Trophoblast cell (in vitro differentiated cells and primary cell): ENCODE measurements at regions not wholly inside any gene's neighbourhood (a gene's known extent, or its start where the extent isn't known, plus 50 kb on each side); places are given as distances from the start of the nearest gene placed in this dataset.
"Not testable (repeated sequence)": the region's sequence is repeated elsewhere in the genome, so short reads cannot be mapped to it uniquely, and the experiment has no call there.

Source experiments
- DNase-seq, 2 donors: peaks; one replicate each; pipeline ENCODE4 v3.0.0-alpha.2; 2016
- H2AFZ ChIP-seq: 2 replicates; pipeline ENCODE4 v1.6.1; 2013; ENCODE audit warnings: low read length, moderate library complexity, mild to moderate bottlenecking; ENCODE audit not compliant: insufficient read depth, poor library complexity
- H2AK5ac ChIP-seq: 2 replicates; pipeline ENCODE4 v1.6.1; 2013; ENCODE audit warnings: mild to moderate bottlenecking, low read length
- H2BK120ac ChIP-seq: 2 replicates; pipeline ENCODE4 v1.6.1; 2013; ENCODE audit warnings: low read length, mild to moderate bottlenecking, moderate library complexity; ENCODE audit not compliant: insufficient read depth, poor library complexity
- H2BK12ac ChIP-seq: 2 replicates; pipeline ENCODE4 v1.6.1; 2013; ENCODE audit warnings: mild to moderate bottlenecking, low read length, moderate library complexity
- H2BK5ac ChIP-seq: 2 replicates; pipeline ENCODE4 v1.6.1; 2013; ENCODE audit warnings: low read length, low read depth, moderate library complexity, mild to moderate bottlenecking; ENCODE audit not compliant: poor library complexity
- H3K14ac ChIP-seq: 2 replicates; pipeline ENCODE4 v1.6.1; 2013; ENCODE audit warnings: mild to moderate bottlenecking, low read length
- H3K18ac ChIP-seq: 2 replicates; pipeline ENCODE4 v1.6.1; 2013; ENCODE audit warnings: mild to moderate bottlenecking, low read length
- H3K23ac ChIP-seq: 2 replicates; pipeline ENCODE4 v1.6.1; 2013; ENCODE audit warnings: low read length
- H3K27ac ChIP-seq: 2 replicates; pipeline ENCODE4 v1.5.1; 2013; ENCODE audit warnings: low read depth, mild to moderate bottlenecking, inconsistent platforms, low read length, moderate library complexity
- H3K27me3 ChIP-seq: 2 replicates; pipeline ENCODE4 v1.6.1; 2013; ENCODE audit warnings: inconsistent platforms, mild to moderate bottlenecking, low read length, moderate library complexity; ENCODE audit not compliant: insufficient read depth
- H3K36me3 ChIP-seq, 2 experiments: 1 replicate in 1 of 2; 2 replicates in 1 of 2; pipeline ENCODE4 v1.6.1; 2013; ENCODE audit warnings: low read length in 2 of 2, mild to moderate bottlenecking in 2 of 2, moderate library complexity in 1 of 2; ENCODE audit not compliant: insufficient read depth in 2 of 2, control insufficient read depth in 1 of 2
- H3K4ac ChIP-seq: 2 replicates; pipeline ENCODE4 v1.6.1; 2013; ENCODE audit warnings: low read depth, mild to moderate bottlenecking, low read length, moderate library complexity
- H3K4me1 ChIP-seq, 2 experiments: 1 replicate in 1 of 2; 2 replicates in 1 of 2; pipeline ENCODE4 v1.6.1; 2013; ENCODE audit warnings: low read length in 2 of 2, mild to moderate bottlenecking in 2 of 2, moderate library complexity in 1 of 2; ENCODE audit not compliant: insufficient read depth in 2 of 2, control insufficient read depth in 1 of 2
- H3K4me2 ChIP-seq: 2 replicates; pipeline ENCODE4 v1.6.1; 2013; ENCODE audit warnings: inconsistent platforms, mild to moderate bottlenecking, low read length, moderate library complexity
- H3K4me3 ChIP-seq: 2 replicates; pipeline ENCODE4 v1.5.1; 2013; ENCODE audit warnings: mild to moderate bottlenecking, low read depth, low read length, inconsistent platforms
- H3K79me1 ChIP-seq: one replicate; pipeline ENCODE4 v1.6.1; 2013; ENCODE audit warnings: low read length
- H3K79me2 ChIP-seq: 2 replicates; pipeline ENCODE4 v1.6.1; 2013; ENCODE audit warnings: low read length, mild to moderate bottlenecking; ENCODE audit not compliant: control insufficient read depth, insufficient read depth, poor library complexity
- H3K9ac ChIP-seq: 2 replicates; pipeline ENCODE4 v1.6.1; 2013; ENCODE audit warnings: mild to moderate bottlenecking, low read length
- H3K9me3 ChIP-seq: 2 replicates; pipeline ENCODE4 v1.6.1; 2013; ENCODE audit warnings: low read depth, mild to moderate bottlenecking, control low read depth, inconsistent platforms, low read length; ENCODE audit not compliant: insufficient read depth
- H4K12ac ChIP-seq: 2 replicates; pipeline ENCODE4 v1.6.1; 2013; ENCODE audit warnings: low read depth, mild to moderate bottlenecking, low read length, moderate library complexity
- H4K8ac ChIP-seq: 2 replicates; pipeline ENCODE4 v1.6.1; 2013; ENCODE audit warnings: low read depth, mild to moderate bottlenecking, low read length, moderate library complexity
- H4K91ac ChIP-seq: one replicate; pipeline ENCODE4 v1.6.1; 2013; ENCODE audit warnings: low read depth, mild to moderate bottlenecking, low read length, moderate library complexity
- WGBS: extraction: QIAGEN DNeasy Blood & Tissue Kit; methylation state at CpG from one replicate; pipeline ENCODE4 v1.1.7; 2013; ENCODE audit warnings: missing lambda C conversion rate; ENCODE audit not compliant: insufficient read length, insufficient coverage; ENCODE audit errors: extremely low coverage; 5-methylcytosine and 5-hydroxymethylcytosine counted together

GRCh38 chr5:68865192-68865591 lies 228.6 kb upstream of the SLC30A5 start:
- H4K8ac ChIP-seq, H3K23ac ChIP-seq, H3K79me2 ChIP-seq, H3K9me3 ChIP-seq, H4K12ac ChIP-seq, H3K4me2 ChIP-seq, H3K9ac ChIP-seq, H3K14ac ChIP-seq, H3K4me3 ChIP-seq, H3K79me1 ChIP-seq, H3K36me3 ChIP-seq, H3K4ac ChIP-seq, H3K18ac ChIP-seq, DNase-seq, H2BK5ac ChIP-seq, H2BK12ac ChIP-seq, H3K4me1 ChIP-seq, H3K27me3 ChIP-seq, H2BK120ac ChIP-seq, H4K91ac ChIP-seq, H3K27ac ChIP-seq, H2AK5ac ChIP-seq, H2AFZ ChIP-seq: not testable (repeated sequence)
- WGBS = no CpG with 5 or more reads among the region's 11 CpGs

GRCh38 chr5:68872088-68872839 lies 221.6 kb upstream of the SLC30A5 start:
- Histone ChIP-seq H3K79me1 (peaks cover 4% of the 10 kb centered on the region), H2BK5ac (no peak overlapping the region), H3K36me3 (no peaks in the 10 kb centered on the region), H3K23ac (no peak overlapping the region), H2BK120ac (peak overlapping the region; percentile 69), H3K4me1 (peaks cover 4 to 6% of the 10 kb centered on the region in 2 experiments), H4K91ac (no peak overlapping the region), H3K4me3 (no peak overlapping the region), H4K8ac (peak overlapping the region; percentile 54), H2AFZ (peak overlapping the region; percentile 63), H3K4ac (no peak overlapping the region), H2BK12ac (peak overlapping the region; percentile 75), H3K9me3 (peaks cover 2% of the 10 kb centered on the region), H3K9ac (no peak overlapping the region), H3K4me2 (no peak overlapping the region), H3K27me3 (no peaks in the 10 kb centered on the region), H3K79me2 (no peaks in the 10 kb centered on the region), H3K14ac (peak overlapping the region; percentile 60), H3K18ac (no peak overlapping the region), H3K27ac (peak overlapping the region; percentile 25), H4K12ac (no peak overlapping the region), H2AK5ac (no peak overlapping the region)
- no CpG with 5 or more reads among the region's 6 CpGs for WGBS
- peak in 1 of 2 donors; percentile 14 for DNase-seq

DNA sequence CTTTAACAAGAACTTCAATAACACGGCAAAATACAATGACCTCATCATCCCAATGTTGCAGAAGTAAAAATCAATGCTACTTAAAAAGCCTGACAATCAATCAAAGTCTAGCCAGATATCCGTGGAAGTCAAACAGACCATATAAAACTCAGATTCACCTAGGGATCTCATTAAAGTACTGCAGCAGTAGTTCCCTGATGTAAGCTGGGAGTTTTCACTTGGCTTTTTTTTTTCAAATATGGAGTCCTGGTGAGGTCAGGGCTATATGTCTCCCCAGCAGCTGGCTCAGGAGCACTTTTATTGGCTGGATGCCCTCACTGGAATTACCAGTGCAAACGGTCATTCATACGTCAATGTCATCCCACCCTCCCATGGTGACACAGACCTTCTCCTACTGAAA lies 220.6 kb upstream of the SLC30A5 start:
- H3K27me3 ChIP-seq = no peaks in the 10 kb centered on the region
- no peak overlapping the region for H3K14ac ChIP-seq
- no CpG with 5 or more reads among the region's 4 CpGs for WGBS
- H2BK5ac ChIP-seq = peak overlapping the region; percentile 21
- peaks cover 4% of the 10 kb centered on the region for H3K79me1 ChIP-seq
- no peak overlapping the region for H4K8ac ChIP-seq
- no peak overlapping the region for H4K12ac ChIP-seq
- no peak for DNase-seq
- H3K18ac ChIP-seq = no peak overlapping the region
- H3K9ac ChIP-seq = no peak overlapping the region
- H3K9me3 ChIP-seq = peaks cover 2% of the 10 kb centered on the region
- no peak overlapping the region for H3K27ac ChIP-seq
- no peak overlapping the region for H3K4me3 ChIP-seq
- no peak overlapping the region for H3K4ac ChIP-seq
- H2AFZ ChIP-seq = no peak overlapping the region
- no peak overlapping the region for H2AK5ac ChIP-seq
- no peaks in the 10 kb centered on the region for H3K79me2 ChIP-seq
- H3K36me3 ChIP-seq = no peaks in the 10 kb centered on the region
- no peak overlapping the region for H4K91ac ChIP-seq
- no peak overlapping the region for H3K4me2 ChIP-seq
- no peak overlapping the region for H3K23ac ChIP-seq
- no peak overlapping the region for H2BK120ac ChIP-seq
- peak overlapping the region; percentile 76 for H2BK12ac ChIP-seq
- peaks cover 4 to 6% of the 10 kb centered on the region in 2 experiments for H3K4me1 ChIP-seq

DNA sequence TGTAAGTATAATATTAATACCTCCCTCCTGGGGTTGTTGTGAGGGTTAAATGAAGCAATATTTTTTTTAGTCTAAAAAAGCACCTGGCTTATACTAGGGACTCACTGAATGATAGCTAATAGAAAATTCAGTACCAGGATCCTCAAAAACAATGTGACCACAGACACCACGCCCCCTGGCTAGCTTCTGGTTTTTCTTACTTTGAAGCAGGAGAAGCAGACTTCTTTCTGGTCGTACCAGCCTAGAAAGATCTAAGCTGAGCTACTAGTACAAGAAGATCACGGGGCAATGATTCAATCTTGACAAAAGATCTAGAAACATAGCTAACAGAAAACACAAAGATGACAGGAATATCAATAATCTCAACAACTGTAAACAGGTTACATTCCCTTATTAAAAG lies 218.5 kb upstream of the SLC30A5 start:
- H3K4me1 ChIP-seq = peaks cover 4 to 6% of the 10 kb centered on the region in 2 experiments
- no peak overlapping the region for H3K4me2 ChIP-seq
- H3K9me3 ChIP-seq = peaks cover 2% of the 10 kb centered on the region
- H3K18ac ChIP-seq = no peak overlapping the region
- H2BK120ac ChIP-seq = no peak overlapping the region
- peaks cover 4% of the 10 kb centered on the region for H3K79me1 ChIP-seq
- no peak overlapping the region for H3K23ac ChIP-seq
- no peak overlapping the region for H4K8ac ChIP-seq
- no peak overlapping the region for H2BK12ac ChIP-seq
- H3K14ac ChIP-seq = no peak overlapping the region
- H2BK5ac ChIP-seq = no peak overlapping the region
- no CpG with 5 or more reads among the region's 3 CpGs for WGBS
- no peak overlapping the region for H3K9ac ChIP-seq
- no peaks in the 10 kb centered on the region for H3K27me3 ChIP-seq
- no peaks in the 10 kb centered on the region for H3K79me2 ChIP-seq
- H3K36me3 ChIP-seq = no peaks in the 10 kb centered on the region
- H4K91ac ChIP-seq = no peak overlapping the region
- no peak overlapping the region for H2AFZ ChIP-seq
- DNase-seq = no peak
- no peak overlapping the region for H2AK5ac ChIP-seq
- H3K4me3 ChIP-seq = no peak overlapping the region
- no peak overlapping the region for H3K4ac ChIP-seq
- H4K12ac ChIP-seq = no peak overlapping the region
- no peak overlapping the region for H3K27ac ChIP-seq
